ENCODE measurements at regions not wholly inside any gene's neighbourhood (a gene's known extent, or its start where the extent isn't known, plus 50 kb on each side); places are given as distances from the start of the nearest gene placed in this dataset.

DNA sequence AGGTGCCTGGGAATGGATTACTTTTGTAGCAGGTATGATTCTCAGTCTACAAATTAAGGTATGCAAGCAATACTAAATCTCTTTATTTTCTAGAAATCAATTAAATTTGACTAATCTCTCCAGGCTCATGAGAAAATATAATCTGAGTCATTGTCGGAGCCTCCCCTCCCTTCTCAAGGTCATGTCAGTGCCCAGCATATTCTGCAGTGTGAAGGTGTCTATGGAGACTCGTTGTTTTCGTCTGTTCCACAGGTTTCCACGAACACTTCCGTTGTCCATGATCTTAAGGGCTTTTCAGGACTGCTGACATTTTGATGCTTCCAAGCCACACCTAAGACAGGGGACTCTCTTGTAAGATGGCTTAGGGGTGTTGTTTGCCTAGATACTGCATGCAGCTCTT is 56.6 kb upstream of the SCOC start:
- Histone ChIP-seq H3K9ac (ENCODE audit: insufficient read depth, low read length) (no peak overlapping the region), H3K4me1 (ENCODE audit: control insufficient read depth, extremely low read depth, insufficient read depth, low read length) (no peaks in the 10 kb centered on the region), H3K27me3 (ENCODE audit: control insufficient read depth, insufficient read depth, low read length) (no peaks in the 10 kb centered on the region), H3K4me3 (replicated peaks in 1 of 4; ENCODE audit: control extremely low read depth in 1 of 4, insufficient read depth in 1 of 4, low read depth in 3 of 4, low read length in 4 of 4) (no peak overlapping the region), H3K9me3 (ENCODE audit: control insufficient read depth, insufficient read depth, low read depth, low read length) (no peaks in the 10 kb centered on the region), H2AFZ (ENCODE audit: low read length) (no peak overlapping the region), H4K20me1 (ENCODE audit: control insufficient read depth, extremely low read depth, insufficient read depth, low read length) (no peaks in the 10 kb centered on the region), H3K79me2 (ENCODE audit: control insufficient read depth, insufficient read depth, low read length) (no peaks in the 10 kb centered on the region), H3K36me3 (ENCODE audit: control insufficient read depth, insufficient read depth, low read length) (no peaks in the 10 kb centered on the region), H3K4me2 (ENCODE audit: extremely low read depth, insufficient read depth, low read length) (no peak overlapping the region), H3K27ac (ENCODE audit: insufficient read depth, low read length) (no peak overlapping the region)
- no peak for TF ChIP-seq EZH2 (IDR thresholded peaks at IDR 0.05; ENCODE audit: low read length, missing control alignments)
- TF ChIP-seq, protein P1, sequence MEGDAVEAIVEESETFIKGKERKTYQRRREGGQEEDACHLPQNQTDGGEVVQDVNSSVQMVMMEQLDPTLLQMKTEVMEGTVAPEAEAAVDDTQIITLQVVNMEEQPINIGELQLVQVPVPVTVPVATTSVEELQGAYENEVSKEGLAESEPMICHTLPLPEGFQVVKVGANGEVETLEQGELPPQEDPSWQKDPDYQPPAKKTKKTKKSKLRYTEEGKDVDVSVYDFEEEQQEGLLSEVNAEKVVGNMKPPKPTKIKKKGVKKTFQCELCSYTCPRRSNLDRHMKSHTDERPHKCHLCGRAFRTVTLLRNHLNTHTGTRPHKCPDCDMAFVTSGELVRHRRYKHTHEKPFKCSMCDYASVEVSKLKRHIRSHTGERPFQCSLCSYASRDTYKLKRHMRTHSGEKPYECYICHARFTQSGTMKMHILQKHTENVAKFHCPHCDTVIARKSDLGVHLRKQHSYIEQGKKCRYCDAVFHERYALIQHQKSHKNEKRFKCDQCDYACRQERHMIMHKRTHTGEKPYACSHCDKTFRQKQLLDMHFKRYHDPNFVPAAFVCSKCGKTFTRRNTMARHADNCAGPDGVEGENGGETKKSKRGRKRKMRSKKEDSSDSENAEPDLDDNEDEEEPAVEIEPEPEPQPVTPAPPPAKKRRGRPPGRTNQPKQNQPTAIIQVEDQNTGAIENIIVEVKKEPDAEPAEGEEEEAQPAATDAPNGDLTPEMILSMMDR (conservative IDR thresholded peaks at IDR 0.05 in 1 of 2, IDR thresholded peaks at IDR 0.05 in 1 of 2; ENCODE audit: low read depth in 1 of 2, low read length in 2 of 2), result no peak
- no peak for DNase-seq (ENCODE audit: low read depth in 2 of 2)

DNA sequence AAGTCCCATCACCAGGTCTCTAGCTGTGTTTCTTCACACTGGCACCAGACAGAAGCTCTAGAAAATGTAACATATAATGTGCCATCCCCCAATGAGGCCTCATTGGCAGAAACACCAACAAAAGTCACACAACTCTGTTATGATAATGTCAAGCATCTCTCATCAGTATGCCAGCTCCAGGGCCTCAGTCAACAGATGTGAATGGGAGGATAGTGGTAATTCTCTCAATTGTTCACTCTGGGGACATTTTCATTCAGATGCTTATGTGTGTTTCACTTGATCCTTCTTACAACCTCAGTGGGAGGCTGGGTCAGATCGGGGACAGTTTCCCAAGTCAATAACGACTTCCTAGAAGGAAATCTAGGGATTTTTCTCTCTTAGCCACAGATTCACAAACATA is 57.5 kb upstream of the SCOC start:
- H3K9ac ChIP-seq (ENCODE audit: insufficient read depth, low read length), result no peak overlapping the region
- no peaks in the 10 kb centered on the region for H3K9me3 ChIP-seq (ENCODE audit: control insufficient read depth, insufficient read depth, low read depth, low read length)
- H4K20me1 ChIP-seq (ENCODE audit: control insufficient read depth, extremely low read depth, insufficient read depth, low read length), result no peaks in the 10 kb centered on the region
- H3K27ac ChIP-seq (ENCODE audit: insufficient read depth, low read length), result no peak overlapping the region
- no peaks in the 10 kb centered on the region for H3K79me2 ChIP-seq (ENCODE audit: control insufficient read depth, insufficient read depth, low read length)
- H3K4me2 ChIP-seq (ENCODE audit: extremely low read depth, insufficient read depth, low read length), result no peak overlapping the region
- H3K27me3 ChIP-seq (ENCODE audit: control insufficient read depth, insufficient read depth, low read length), result no peaks in the 10 kb centered on the region
- no peak for DNase-seq (ENCODE audit: low read depth in 2 of 2)
- H3K36me3 ChIP-seq (ENCODE audit: control insufficient read depth, insufficient read depth, low read length), result no peaks in the 10 kb centered on the region
- TF ChIP-seq, protein P1 (conservative IDR thresholded peaks at IDR 0.05 in 1 of 2, IDR thresholded peaks at IDR 0.05 in 1 of 2; ENCODE audit: low read depth in 1 of 2, low read length in 2 of 2), result no peak
- no peak for TF ChIP-seq EZH2 (IDR thresholded peaks at IDR 0.05; ENCODE audit: low read length, missing control alignments)
- H3K4me3 ChIP-seq (replicated peaks in 1 of 4; ENCODE audit: control extremely low read depth in 1 of 4, insufficient read depth in 1 of 4, low read depth in 3 of 4, low read length in 4 of 4), result no peak overlapping the region
- H2AFZ ChIP-seq (ENCODE audit: low read length), result no peak overlapping the region
- no peaks in the 10 kb centered on the region for H3K4me1 ChIP-seq (ENCODE audit: control insufficient read depth, extremely low read depth, insufficient read depth, low read length)

DNA sequence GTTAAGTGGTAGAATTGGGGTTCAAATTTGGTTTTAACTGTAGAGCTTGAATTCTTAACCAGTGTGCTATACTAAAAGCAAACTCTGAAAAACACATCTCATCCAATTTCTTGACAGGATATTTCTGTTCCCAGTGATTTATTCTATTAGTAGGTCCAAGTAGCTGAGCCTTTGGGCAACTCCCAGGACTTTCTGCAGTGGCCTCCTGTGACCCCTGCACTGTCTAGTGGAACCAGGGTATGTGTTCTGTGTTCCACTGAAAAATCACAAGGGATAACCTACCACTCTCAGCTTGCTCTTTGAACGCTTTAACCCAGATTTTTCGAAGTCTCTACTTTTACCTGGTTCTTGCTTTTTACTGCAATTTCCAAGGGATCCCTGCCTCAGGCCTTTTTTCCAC is 58.0 kb upstream of the SCOC start:
- DNase-seq (ENCODE audit: low read depth in 2 of 2), result no peak

More for the DNA sequence above, 58.0 kb upstream of the SCOC start:
- Histone ChIP-seq H4K20me1 (ENCODE audit: control insufficient read depth, extremely low read depth, insufficient read depth, low read length) (no peaks in the 10 kb centered on the region), H3K9me3 (ENCODE audit: control insufficient read depth, insufficient read depth, low read depth, low read length) (no peaks in the 10 kb centered on the region), H3K27me3 (ENCODE audit: control insufficient read depth, insufficient read depth, low read length) (no peaks in the 10 kb centered on the region), H3K4me1 (ENCODE audit: control insufficient read depth, extremely low read depth, insufficient read depth, low read length) (no peaks in the 10 kb centered on the region), H3K79me2 (ENCODE audit: control insufficient read depth, insufficient read depth, low read length) (no peaks in the 10 kb centered on the region), H3K4me2 (ENCODE audit: extremely low read depth, insufficient read depth, low read length) (no peak overlapping the region), H3K27ac (ENCODE audit: insufficient read depth, low read length) (no peak overlapping the region), H3K4me3 (replicated peaks in 1 of 4; ENCODE audit: control extremely low read depth in 1 of 4, insufficient read depth in 1 of 4, low read depth in 3 of 4, low read length in 4 of 4) (no peak overlapping the region), H3K9ac (ENCODE audit: insufficient read depth, low read length) (no peak overlapping the region), H3K36me3 (ENCODE audit: control insufficient read depth, insufficient read depth, low read length) (no peaks in the 10 kb centered on the region), H2AFZ (ENCODE audit: low read length) (no peak overlapping the region)
- TF ChIP-seq, protein P1 (conservative IDR thresholded peaks at IDR 0.05 in 1 of 2, IDR thresholded peaks at IDR 0.05 in 1 of 2; ENCODE audit: low read depth in 1 of 2, low read length in 2 of 2), result no peak
- TF ChIP-seq EZH2 (IDR thresholded peaks at IDR 0.05; ENCODE audit: low read length, missing control alignments), result no peak

Data from fibroblast of lung (primary cell).